Fibroblast of lung (primary cell): ENCODE measurements at regions not wholly inside any gene's neighbourhood (a gene's known extent, or its start where the extent isn't known, plus 50 kb on each side); places are given as distances from the start of the nearest gene placed in this dataset.

Experiments
- DNase-seq, 2 donors: peaks; one replicate each; pipeline versions ENCODE4 v3.0.0 to v3.0.0-alpha.2; 2010; ENCODE audit warnings: low read depth in 2 of 2
- H2AFZ ChIP-seq: 2 replicates; pipeline ENCODE4 v1.5.1; 2012; ENCODE audit warnings: low read length, control low read depth, inconsistent platforms
- H3K27ac ChIP-seq: 2 replicates; pipeline ENCODE4 v1.5.1; 2011; ENCODE audit warnings: low read length, control low read depth; ENCODE audit not compliant: insufficient read depth
- H3K27me3 ChIP-seq: 2 replicates; pipeline ENCODE4 v1.5.1; 2011; ENCODE audit warnings: mild to moderate bottlenecking, low read length; ENCODE audit not compliant: control insufficient read depth, insufficient read depth
- H3K36me3 ChIP-seq: 2 replicates; pipeline ENCODE4 v1.5.1; 2011; ENCODE audit warnings: low read length; ENCODE audit not compliant: control insufficient read depth, insufficient read depth
- H3K4me1 ChIP-seq: 2 replicates; pipeline ENCODE4 v1.5.1; 2011; ENCODE audit warnings: low read length; ENCODE audit not compliant: control insufficient read depth, insufficient read depth; ENCODE audit errors: extremely low read depth
- H3K4me2 ChIP-seq: 2 replicates; pipeline ENCODE4 v1.5.1; 2011; ENCODE audit warnings: low read length, control low read depth; ENCODE audit not compliant: insufficient read depth; ENCODE audit errors: extremely low read depth
- H3K4me3 ChIP-seq, 4 experiments: fragments of 200-600 bp in 1 of 4; sonication (generic) in 1 of 4; replicated peaks in 1 of 4; 2 replicates each; pipeline ENCODE4 v1.5.1; 2011 to 2016; ENCODE audit warnings: low read length in 4 of 4, low read depth in 3 of 4, mild to moderate bottlenecking in 3 of 4, control low read depth in 2 of 4, inconsistent platforms in 1 of 4, mixed read lengths in 1 of 4; ENCODE audit not compliant: insufficient read depth in 1 of 4; ENCODE audit errors: control extremely low read depth in 1 of 4
- H3K79me2 ChIP-seq: 2 replicates; pipeline ENCODE4 v1.5.1; 2012; ENCODE audit warnings: mild to moderate bottlenecking, low read length, inconsistent platforms; ENCODE audit not compliant: control insufficient read depth, insufficient read depth
- H3K9ac ChIP-seq: 2 replicates; pipeline ENCODE4 v1.5.1; 2011; ENCODE audit warnings: mild to moderate bottlenecking, low read length, control low read depth; ENCODE audit not compliant: insufficient read depth
- H3K9me3 ChIP-seq: 2 replicates; pipeline ENCODE4 v1.5.1; 2012; ENCODE audit warnings: low read depth, low read length; ENCODE audit not compliant: control insufficient read depth, insufficient read depth
- H4K20me1 ChIP-seq: 2 replicates; pipeline ENCODE4 v1.5.1; 2011; ENCODE audit warnings: low read length; ENCODE audit not compliant: control insufficient read depth, insufficient read depth; ENCODE audit errors: extremely low read depth
- CTCF ChIP-seq, 2 donors: IDR thresholded peaks in 1 of 2; conservative IDR thresholded peaks in 1 of 2; 1 replicate in 1 of 2; 2 replicates in 1 of 2; pipeline ENCODE4 v1.5.1; 2011 to 2012; ENCODE audit warnings: low read length in 2 of 2, control low read depth in 1 of 2, inconsistent platforms in 1 of 2, low read depth in 1 of 2, mild to moderate bottlenecking in 1 of 2
- EZH2 ChIP-seq: IDR thresholded peaks from 2 replicates; pipeline ENCODE4 v1.5.1; 2012; ENCODE audit warnings: low read length, control low read depth, mild to moderate bottlenecking; ENCODE audit errors: missing control alignments

GRCh38 chr9:23979491-23979890 is 153.5 kb upstream of the ELAVL2 start:
- no peak for DNase-seq
- no peak overlapping the region for H2AFZ ChIP-seq
- no peak overlapping the region for H3K27ac ChIP-seq
- no peaks in the 10 kb centered on the region for H3K4me1 ChIP-seq
- H3K36me3 ChIP-seq, result no peaks in the 10 kb centered on the region
- no peak overlapping the region for H3K4me2 ChIP-seq
- no peaks in the 10 kb centered on the region for H3K9me3 ChIP-seq
- no peaks in the 10 kb centered on the region for H3K27me3 ChIP-seq
- no peaks in the 10 kb centered on the region for H3K79me2 ChIP-seq
- H3K9ac ChIP-seq, result no peak overlapping the region
- no peak overlapping the region for H3K4me3 ChIP-seq
- H4K20me1 ChIP-seq, result no peaks in the 10 kb centered on the region
- TF ChIP-seq CTCF (conservative IDR thresholded peaks at IDR 0.05 in 1 of 2, IDR thresholded peaks at IDR 0.05 in 1 of 2; ENCODE audit: low read depth in 1 of 2, low read length in 2 of 2) (no peak), EZH2 (no peak)

GRCh38 chr9:23962101-23962500 is 136.1 kb upstream of the ELAVL2 start:
- no peak overlapping the region for H2AFZ ChIP-seq
- H3K4me2 ChIP-seq, result no peak overlapping the region
- H4K20me1 ChIP-seq, result no peaks in the 10 kb centered on the region
- DNase-seq, result no peak
- TF ChIP-seq EZH2, result no peak
- no peaks in the 10 kb centered on the region for H3K79me2 ChIP-seq
- H3K27me3 ChIP-seq, result no peaks in the 10 kb centered on the region
- H3K9ac ChIP-seq, result no peak overlapping the region
- no peaks in the 10 kb centered on the region for H3K9me3 ChIP-seq
- no peak overlapping the region for H3K27ac ChIP-seq
- no peak overlapping the region for H3K4me3 ChIP-seq
- H3K4me1 ChIP-seq, result no peaks in the 10 kb centered on the region
- no peaks in the 10 kb centered on the region for H3K36me3 ChIP-seq

GRCh38 chr9:23945897-23946296 is 119.9 kb upstream of the ELAVL2 start:
- no peak overlapping the region for H3K27ac ChIP-seq
- no peaks in the 10 kb centered on the region for H3K9me3 ChIP-seq
- DNase-seq, result no peak
- TF ChIP-seq EZH2, result no peak
- no peak for TF ChIP-seq CTCF (conservative IDR thresholded peaks at IDR 0.05 in 1 of 2, IDR thresholded peaks at IDR 0.05 in 1 of 2; ENCODE audit: low read depth in 1 of 2, low read length in 2 of 2)
- no peak overlapping the region for H2AFZ ChIP-seq
- H3K36me3 ChIP-seq, result no peaks in the 10 kb centered on the region
- no peak overlapping the region for H3K4me2 ChIP-seq
- H3K79me2 ChIP-seq, result no peaks in the 10 kb centered on the region
- H3K4me3 ChIP-seq, result no peak overlapping the region
- no peak overlapping the region for H3K9ac ChIP-seq
- H3K4me1 ChIP-seq, result no peaks in the 10 kb centered on the region
- no peaks in the 10 kb centered on the region for H4K20me1 ChIP-seq
- H3K27me3 ChIP-seq, result no peaks in the 10 kb centered on the region
